Stimulated activated CD4-positive, alpha-beta T cell treated with anti-CD3 and anti-CD28 coated beads, Interleukin-15, amount 100 ng/mL, for 24 hours (primary cell): ENCODE measurements at regions not wholly inside any gene's neighbourhood (a gene's known extent, or its start where the extent isn't known, plus 50 kb on each side); places are given as distances from the start of the nearest gene placed in this dataset.

ENCODE experiments used
- DNase-seq: peaks from one replicate; pipeline ENCODE4 v3.0.0-alpha.2; 2020

- no peak for DNase-seq
These were observed 255.6 kb downstream of the PREX1 start for GRCh38 chr20:48571949-48572847.

GRCh38 chr20:48569679-48570078 is 258.1 kb downstream of the PREX1 start:
- DNase-seq: no peak

GRCh38 chr20:48568520-48568919 is 259.3 kb downstream of the PREX1 start:
- no peak for DNase-seq

GRCh38 chr20:48567145-48567544 is 260.7 kb downstream of the PREX1 start:
- DNase-seq: no peak

- DNase-seq: no peak
These were observed 262.7 kb downstream of the PREX1 start for GRCh38 chr20:48564982-48565539.

- DNase-seq: peak; percentile 10
These were observed 264.5 kb downstream of the PREX1 start for GRCh38 chr20:48563191-48563870.

GRCh38 chr20:48562586-48563116 is 265.1 kb downstream of the PREX1 start:
- no peak for DNase-seq

GRCh38 chr20:48558906-48559305 is 268.9 kb downstream of the PREX1 start:
- no peak for DNase-seq

- DNase-seq: no peak
These were observed 270.4 kb downstream of the PREX1 start for GRCh38 chr20:48557380-48557779.

GRCh38 chr20:48556956-48557355 is 270.8 kb downstream of the PREX1 start:
- DNase-seq: no peak

GRCh38 chr20:48552550-48552949 is 275.2 kb downstream of the PREX1 start:
- no peak for DNase-seq

- DNase-seq: no peak
These were observed 277.0 kb downstream of the PREX1 start for GRCh38 chr20:48550814-48551213.

- DNase-seq: no peak
These were observed 280.1 kb downstream of the PREX1 start for GRCh38 chr20:48547664-48548063.

GRCh38 chr20:48544402-48545339 is 283.1 kb downstream of the PREX1 start:
- DNase-seq: no peak

GRCh38 chr20:48541581-48542071 is 286.2 kb downstream of the PREX1 start:
- no peak for DNase-seq

- no peak for DNase-seq
These were observed 288.9 kb downstream of the PREX1 start for GRCh38 chr20:48538856-48539255.

- DNase-seq: no peak
These were observed 289.6 kb downstream of the PREX1 start for GRCh38 chr20:48538058-48538825.

- no peak for DNase-seq
These were observed 291.6 kb downstream of the PREX1 start for GRCh38 chr20:48536206-48536605.

- DNase-seq: no peak
These were observed 292.2 kb downstream of the PREX1 start for GRCh38 chr20:48535556-48535955.

GRCh38 chr20:48532028-48532427 is 295.8 kb downstream of the PREX1 start:
- DNase-seq: no peak

GRCh38 chr20:48531505-48531904 is 296.3 kb downstream of the PREX1 start:
- no peak for DNase-seq
